ENCODE measurements at regions not wholly inside any gene's neighbourhood (a gene's known extent, or its start where the extent isn't known, plus 50 kb on each side); places are given as distances from the start of the nearest gene placed in this dataset.

DNA sequence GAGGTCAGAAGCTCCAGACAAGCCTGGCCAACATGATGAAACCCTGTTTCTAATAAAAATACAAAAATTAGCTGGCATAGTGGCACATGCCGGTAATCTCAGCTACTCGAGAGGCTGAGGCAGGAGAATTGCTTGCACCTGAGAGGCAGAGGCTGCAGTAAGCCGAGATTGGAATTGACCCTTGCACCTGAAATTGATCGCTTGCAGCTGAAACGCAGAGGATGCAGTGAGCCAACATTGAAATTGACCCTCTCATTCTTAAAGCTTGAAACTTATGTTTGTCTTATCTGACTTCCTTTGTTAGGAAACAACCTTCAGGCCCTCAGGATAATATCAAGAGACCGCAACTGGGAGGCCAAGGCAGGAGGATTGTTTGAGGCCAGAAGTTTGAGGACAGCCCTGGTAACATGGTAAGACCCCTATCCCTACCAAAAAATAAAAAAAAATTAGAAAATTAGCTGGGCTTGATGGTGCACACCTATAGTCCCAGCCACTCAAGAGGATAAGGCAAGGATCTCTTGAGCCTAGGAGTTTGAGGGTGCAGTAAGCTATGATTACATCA, 376.6 kb upstream of the XYLT1 start:
- TF ChIP-seq, protein P1, sequence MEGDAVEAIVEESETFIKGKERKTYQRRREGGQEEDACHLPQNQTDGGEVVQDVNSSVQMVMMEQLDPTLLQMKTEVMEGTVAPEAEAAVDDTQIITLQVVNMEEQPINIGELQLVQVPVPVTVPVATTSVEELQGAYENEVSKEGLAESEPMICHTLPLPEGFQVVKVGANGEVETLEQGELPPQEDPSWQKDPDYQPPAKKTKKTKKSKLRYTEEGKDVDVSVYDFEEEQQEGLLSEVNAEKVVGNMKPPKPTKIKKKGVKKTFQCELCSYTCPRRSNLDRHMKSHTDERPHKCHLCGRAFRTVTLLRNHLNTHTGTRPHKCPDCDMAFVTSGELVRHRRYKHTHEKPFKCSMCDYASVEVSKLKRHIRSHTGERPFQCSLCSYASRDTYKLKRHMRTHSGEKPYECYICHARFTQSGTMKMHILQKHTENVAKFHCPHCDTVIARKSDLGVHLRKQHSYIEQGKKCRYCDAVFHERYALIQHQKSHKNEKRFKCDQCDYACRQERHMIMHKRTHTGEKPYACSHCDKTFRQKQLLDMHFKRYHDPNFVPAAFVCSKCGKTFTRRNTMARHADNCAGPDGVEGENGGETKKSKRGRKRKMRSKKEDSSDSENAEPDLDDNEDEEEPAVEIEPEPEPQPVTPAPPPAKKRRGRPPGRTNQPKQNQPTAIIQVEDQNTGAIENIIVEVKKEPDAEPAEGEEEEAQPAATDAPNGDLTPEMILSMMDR (IDR thresholded peaks at IDR 0.05), result no peak

DNA sequence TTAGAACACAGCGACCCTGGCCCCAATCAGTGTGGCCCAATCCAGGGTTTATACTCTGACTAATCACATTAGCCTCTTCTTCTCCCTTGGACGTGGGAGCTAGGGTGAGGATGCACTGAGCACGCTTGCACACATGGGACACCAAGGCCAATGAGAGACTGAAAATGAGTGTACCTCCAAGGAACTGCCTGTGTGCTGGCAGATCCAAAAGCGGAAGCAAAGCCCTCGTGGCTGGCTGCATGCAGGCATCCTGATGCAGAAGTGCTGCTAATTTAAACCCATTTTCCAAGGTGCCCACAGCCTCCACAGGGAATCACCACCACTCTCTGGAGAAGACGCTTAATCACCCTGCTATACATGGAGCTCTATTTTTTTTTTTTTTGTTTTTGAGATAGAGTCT, 375.3 kb upstream of the XYLT1 start:
- TF ChIP-seq, protein P1 (IDR thresholded peaks at IDR 0.05), result no peak

DNA sequence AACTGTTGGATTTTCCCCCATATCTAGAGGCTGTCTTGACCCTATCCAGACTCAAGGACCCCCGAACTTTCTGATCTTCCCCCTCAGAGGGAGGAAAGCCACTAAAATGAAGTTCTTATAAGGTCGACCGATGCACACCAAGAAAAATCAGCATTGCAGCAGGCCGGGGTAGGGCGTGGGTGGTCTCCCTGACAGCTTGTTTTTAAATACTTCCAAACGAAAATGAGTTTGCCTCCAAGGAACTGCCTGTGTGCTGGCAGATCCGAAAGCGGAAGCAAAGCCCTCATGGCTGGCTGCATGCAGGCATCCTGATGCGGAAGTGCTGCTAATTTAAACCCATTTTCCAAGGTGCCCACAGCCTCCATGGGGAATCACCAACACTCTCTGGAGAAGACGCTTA, 374.3 kb upstream of the XYLT1 start:
- TF ChIP-seq, protein P1 (IDR thresholded peaks at IDR 0.05), result no peak

DNA sequence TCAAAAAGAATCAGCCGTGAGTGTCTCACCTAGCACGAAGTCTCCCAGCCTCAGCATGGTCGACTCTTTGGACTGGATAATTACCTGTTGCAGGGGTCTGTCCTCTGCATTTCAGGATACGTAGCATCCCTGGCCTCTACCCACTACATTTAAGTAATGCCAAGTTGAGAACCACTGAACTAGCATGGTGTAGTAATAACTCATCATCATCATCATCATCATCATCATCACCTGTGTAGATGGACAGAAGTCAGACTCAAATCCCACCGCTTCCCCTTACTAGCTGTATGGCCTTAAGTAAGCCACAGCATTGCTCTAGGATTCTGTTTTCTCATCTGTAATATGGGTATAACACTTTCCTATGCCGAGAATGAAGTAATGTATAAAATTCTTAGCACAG, 373.1 kb upstream of the XYLT1 start:
- TF ChIP-seq, protein P1 (IDR thresholded peaks at IDR 0.05), result no peak

DNA sequence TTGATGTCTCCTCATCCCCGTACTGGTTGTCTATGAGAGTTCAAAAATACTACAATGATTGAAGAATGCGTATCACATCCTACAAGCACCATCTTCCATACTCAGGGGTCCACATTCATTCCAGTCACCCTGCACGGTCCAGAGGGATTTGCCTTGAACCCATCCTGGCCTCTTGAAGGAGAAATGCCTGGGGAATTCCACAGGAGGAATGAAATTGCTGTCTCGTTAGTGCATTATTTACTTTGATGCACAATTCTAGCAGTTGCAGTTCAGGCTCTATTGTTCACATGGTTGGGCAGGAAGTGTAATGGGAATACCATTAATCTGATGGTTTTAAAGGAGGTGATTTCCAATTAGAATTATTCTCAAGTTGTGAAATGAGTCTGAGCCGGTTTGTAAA, 369.1 kb upstream of the XYLT1 start:
- TF ChIP-seq, protein P1 (IDR thresholded peaks at IDR 0.05), result no peak

DNA sequence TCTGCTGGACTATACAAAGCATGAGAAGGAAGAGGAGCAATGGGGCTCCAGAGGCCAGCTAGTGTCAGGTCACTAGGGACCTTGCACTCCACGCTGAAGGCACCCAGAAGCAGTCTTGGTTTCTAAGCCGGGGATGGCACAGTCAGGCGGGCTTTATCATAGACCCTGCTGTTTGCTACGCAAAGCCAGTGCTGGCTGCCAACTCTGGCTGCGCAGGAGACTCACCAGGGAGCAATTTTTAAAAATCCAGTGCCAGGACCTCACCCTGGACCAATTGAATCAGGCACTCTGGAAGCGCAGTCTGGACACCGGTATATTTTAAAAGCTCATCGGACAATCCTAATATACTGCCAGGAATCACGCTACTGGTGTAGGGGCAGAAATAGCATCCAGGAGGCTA, 368.5 kb upstream of the XYLT1 start:
- TF ChIP-seq, protein P1 (IDR thresholded peaks at IDR 0.05), result no peak

DNA sequence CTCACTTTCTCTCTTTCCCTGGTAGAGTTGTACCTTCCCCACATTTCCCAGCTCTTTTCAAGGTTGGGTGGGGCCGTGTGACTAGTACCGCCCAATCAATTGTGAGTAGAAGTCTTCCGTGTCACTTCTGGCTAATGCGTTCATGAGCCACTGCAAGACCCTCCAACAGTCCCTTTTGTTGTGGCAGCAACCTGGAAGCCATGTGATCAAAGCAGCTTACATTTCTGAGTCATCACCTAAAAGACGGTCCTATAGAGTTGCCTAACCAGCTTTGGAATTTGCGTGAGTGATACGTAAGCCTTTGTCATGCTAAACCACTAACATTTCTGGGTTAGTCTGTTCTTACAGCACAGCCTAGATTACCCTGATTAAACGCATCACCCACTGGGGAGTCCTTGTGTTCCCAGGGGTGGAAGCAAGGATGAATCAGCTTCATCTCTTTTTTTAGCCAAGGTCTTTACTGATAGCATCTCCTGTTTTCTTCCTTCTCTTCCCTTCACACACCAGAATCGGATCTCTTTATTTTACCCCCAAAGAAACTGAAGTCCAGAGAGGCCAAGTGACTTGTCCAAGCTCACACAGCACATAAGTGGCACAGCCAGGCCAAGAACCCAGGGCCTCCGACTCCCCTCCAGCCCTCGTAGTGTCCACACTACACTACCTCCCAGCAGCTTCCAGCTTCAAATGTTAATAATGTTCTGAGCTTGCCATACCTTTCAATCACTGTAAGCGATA, 366.3 kb upstream of the XYLT1 start:
- TF ChIP-seq, protein P1 (IDR thresholded peaks at IDR 0.05), result no peak
